HG02642 (cell line): ENCODE measurements at regions not wholly inside any gene's neighbourhood (a gene's known extent, or its start where the extent isn't known, plus 50 kb on each side); places are given as distances from the start of the nearest gene placed in this dataset.

Experiments used
- ATAC-seq: cut with Tn5 transposase; IDR thresholded peaks from one replicate; pipeline ENCODE4 v1.9.1; 2021; ENCODE audit warnings: mild to moderate bottlenecking; ENCODE audit not compliant: unreplicated experiment, poor library complexity

DNA sequence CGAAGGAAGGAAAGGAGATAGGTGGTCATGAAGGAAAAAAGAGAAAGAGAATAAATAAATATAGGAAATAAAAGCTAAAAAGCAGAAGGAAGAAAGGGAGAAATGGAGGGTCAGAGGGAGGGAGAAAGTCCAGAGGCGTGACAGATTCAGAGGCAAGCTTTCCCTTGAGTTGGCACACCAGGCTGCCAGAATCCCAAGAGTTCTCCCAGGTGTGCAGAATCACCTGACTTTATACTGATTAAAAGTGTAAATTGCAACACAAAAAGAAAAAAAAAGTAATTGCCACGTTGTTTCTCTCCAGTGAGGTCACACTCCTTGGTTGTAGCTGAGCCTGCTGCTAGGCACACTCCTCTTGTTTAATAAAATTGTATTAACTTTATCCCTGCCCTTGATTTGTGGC, 669.9 kb upstream of the PKN2 start:
- no peak for ATAC-seq

- ATAC-seq, result no peak
Measured at GRCh38 chr1:88016947-88017346, 667.1 kb upstream of the PKN2 start.

DNA sequence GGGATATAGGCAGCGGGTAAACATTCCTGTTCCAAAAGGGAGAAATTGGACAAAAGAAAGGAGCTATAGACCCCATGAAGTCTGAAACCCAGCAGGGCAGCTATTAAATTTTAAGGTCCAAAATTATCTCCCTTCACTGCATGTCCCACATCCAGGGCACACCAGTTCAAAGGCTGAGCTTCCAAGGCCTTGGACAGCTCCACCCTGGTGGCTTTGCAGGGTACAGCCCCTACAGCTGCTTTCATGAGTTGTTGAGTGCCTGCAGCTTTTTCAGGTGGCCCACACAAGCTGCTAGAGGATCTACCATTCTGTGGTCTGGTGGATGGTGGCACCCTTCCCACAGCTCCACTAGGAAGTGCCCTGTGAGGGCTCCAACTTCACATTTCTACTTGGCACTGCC, 662.5 kb upstream of the PKN2 start:
- ATAC-seq, result no peak

DNA sequence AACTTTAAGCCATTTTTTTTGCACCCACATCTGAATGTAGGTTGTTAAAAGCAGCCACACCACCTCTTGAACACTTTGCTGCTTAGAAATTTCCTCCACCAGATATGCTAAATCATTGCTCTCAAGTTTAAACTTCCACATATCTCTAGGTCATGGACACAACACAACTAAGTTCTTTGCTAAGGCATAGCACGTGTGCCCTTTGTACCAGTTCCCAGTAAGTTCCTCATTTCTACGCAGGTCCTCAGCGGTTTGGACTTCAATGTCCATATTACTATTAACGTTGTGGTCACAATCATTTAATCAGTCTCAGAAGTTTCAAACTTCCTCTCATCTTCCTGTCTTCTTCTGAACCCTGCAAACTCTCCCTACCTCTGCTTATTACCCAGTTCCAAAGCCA, 661.6 kb upstream of the PKN2 start:
- no peak for ATAC-seq

- ATAC-seq, result no peak
Measured at GRCh38 chr1:88029142-88029541, 654.9 kb upstream of the PKN2 start.

GRCh38 chr1:88029899-88030298, 654.2 kb upstream of the PKN2 start:
- no peak for ATAC-seq

- ATAC-seq, result no peak
Measured at GRCh38 chr1:88035578-88035977, 648.5 kb upstream of the PKN2 start.

GRCh38 chr1:88036345-88037014, 647.6 kb upstream of the PKN2 start:
- no peak for ATAC-seq

DNA sequence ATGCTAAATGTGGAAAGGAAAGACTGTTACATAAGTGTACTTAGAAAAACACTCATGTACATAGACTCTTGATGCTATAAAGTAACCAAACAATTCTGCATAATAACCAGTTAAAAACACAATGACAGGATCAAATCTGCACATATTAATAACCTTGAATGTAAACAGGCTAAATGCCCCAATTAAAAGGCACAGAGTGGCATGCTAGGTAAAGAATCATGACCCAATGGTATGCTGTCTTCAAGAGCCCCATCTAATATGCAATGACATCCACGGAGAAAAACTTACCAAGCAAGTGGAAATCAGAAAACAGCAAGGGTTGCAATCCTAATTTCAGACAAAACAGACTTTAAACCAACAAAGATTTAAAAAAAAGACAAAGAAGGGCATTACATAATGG, 644.8 kb upstream of the PKN2 start:
- ATAC-seq, result no peak

DNA sequence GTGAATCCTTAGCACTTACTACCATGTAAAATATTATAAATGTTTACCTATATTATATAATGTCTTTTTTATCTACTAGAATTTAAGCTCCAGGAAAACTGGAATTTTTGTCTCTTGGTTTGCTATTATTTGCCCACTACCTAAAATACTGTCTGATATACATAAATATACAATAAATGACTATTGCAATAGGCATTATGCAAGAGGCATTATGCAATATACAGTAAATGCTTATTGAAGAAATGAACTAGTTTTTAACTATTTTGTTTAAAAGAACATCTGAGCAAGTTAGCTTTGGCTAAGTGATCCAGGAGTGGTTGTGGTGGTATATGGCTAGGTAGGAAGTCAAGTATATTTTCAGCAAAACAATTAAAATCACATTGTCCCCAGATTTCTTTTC, 640.2 kb upstream of the PKN2 start:
- ATAC-seq, result no peak

GRCh38 chr1:88052167-88052566, 631.9 kb upstream of the PKN2 start:
- no peak for ATAC-seq

DNA sequence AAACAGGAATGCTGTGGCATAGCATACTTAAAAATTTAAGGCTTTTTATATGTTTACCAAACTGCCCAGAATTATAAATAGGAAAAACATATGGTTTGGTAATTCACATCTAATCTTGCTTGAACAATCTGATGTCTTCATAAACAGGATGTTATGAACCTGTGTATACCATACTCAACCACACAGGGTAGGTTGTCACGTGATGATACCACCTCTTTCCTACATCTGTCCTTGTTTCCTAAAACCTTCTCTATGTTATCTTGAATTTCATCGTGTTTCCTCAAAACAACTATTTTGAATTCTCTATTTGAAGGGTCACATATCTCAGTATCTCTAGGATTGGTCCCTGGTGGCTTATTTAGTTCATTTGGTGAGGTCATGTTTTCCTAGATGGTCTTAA, 631.0 kb upstream of the PKN2 start:
- ATAC-seq, result no peak

DNA sequence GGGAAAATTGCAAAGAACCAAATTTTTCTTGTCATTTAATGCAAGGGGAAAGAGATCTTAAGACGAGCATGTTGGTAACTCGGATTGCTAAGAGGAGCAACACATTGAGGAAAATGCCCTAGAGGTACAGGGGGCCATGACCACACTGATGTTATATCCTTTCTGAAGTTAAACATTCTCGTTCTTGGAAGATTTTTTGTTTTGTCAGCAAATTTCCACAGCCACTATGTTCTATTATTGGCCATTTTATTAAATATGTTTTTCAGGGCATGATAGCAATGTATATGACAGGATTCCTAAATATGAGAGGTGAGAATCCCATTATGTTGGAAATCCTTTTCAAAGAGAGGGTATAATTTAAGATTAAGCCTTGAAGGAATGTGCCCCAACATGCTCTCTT, 627.2 kb upstream of the PKN2 start:
- no peak for ATAC-seq

DNA sequence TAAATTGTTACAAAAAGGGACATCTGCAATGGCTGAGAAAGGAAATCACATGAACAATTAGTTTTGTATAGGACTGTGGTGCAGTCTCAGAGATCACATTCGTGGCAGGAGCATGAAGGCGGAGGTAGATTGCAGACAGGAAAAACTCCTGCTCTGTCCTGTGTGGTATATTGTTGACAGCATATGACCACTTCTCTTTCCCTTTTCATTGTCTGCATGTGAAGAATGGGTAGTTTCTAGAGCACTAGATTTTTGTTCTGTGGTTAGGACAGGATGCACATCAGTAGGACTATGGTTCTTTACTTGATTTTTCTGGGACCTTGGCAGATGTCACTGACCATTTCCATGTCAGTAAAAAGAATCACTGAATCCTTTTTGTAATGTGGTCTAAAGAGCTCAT, 625.9 kb upstream of the PKN2 start:
- no peak for ATAC-seq

DNA sequence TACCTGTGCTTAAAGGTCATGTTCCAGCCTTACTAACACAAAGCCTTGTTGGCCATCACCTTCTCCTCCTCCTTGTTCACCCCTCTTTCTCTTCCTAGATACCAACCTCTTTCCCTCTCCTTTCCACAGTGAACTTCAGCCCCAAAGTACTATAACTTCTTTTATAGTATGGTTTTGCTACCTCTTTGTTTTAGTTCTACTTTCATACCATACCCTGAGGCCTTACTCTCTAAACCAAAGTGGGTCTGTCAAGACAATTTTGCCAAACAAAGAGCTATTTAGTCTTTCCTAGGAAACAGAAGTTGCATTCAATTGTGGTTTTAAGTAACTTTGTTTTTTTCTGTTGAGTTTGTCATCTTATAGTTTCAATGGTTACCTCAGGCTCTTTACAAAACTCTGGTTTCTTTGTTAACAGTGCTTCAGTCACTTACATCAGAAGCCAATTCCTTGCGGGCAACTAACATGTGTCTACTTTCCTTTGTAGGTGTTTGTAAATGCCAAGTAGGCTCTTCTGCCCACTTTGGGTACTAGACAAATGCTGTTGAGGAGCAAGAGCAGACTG, 623.9 kb upstream of the PKN2 start:
- no peak for ATAC-seq

- no peak for ATAC-seq
Measured at GRCh38 chr1:88060750-88061491, 623.2 kb upstream of the PKN2 start.

- peak; percentile 76 for ATAC-seq
Measured at GRCh38 chr1:88061492-88062177, 622.4 kb upstream of the PKN2 start.

DNA sequence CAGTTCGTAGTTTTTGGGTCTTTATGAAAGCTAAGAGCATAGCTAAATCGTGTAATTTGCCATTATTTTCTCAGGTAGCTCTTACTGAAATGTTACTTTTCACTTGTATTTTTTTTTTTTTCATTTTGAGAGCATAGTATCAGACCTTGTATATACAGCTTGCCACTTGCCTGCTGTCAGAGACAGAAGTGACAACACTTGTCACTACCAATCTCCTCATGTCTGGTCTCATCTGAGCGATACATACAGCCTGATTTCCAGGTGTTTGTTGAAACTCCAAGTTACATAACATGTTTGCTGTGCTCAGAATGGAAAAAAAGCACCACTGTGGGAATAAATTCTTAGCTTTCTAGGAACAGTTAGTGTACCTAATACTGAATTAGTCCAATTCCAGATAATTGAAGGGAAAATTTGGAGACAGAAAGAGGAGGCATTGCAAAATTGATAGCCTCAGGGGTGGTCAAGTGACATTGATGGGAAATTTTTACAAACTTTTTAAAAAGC, 621.4 kb upstream of the PKN2 start:
- ATAC-seq, result no peak

DNA sequence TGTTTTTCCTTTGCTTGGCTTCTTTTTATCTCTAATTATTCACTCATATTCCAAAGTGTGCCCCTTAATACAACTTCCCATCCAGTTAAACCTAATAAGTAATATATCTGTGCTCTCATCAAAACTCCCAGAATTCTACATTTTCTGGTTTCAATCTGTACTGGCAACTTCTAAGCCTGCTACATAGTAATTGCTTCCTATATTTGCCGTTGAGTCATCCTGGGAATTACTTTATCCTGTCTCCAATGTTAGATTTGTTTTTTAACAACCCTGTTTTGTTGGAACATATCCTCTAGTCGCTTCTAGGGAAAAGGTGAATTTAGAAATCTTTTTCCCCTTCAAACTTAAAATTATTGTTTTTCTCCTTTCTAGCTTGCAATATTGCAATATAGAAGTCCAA, 620.5 kb upstream of the PKN2 start:
- ATAC-seq, result no peak

DNA sequence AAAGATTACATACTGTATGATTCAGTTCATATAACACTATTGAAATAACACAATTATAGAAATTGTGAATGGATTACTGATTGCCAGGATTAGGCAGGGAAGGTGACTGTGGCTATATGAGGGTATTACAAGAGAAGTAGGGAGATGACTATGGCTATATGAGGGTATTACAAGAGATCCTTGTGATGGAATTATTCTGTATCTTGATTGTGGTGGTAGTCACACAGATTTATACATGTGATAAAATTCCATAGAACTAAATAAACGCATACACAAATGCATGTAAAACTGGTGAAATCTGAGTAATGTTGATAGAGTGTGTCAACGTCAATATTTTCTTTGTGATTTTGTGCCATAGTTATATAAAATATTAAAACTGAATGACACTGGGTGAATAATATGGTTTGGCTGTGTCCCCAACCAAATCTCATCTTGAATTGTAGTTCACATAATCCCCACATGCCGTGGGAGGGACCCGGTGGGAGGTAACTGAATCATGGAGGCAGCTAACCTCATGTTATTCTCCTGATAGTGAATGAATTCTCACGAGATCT, 615.6 kb upstream of the PKN2 start:
- no peak for ATAC-seq

DNA sequence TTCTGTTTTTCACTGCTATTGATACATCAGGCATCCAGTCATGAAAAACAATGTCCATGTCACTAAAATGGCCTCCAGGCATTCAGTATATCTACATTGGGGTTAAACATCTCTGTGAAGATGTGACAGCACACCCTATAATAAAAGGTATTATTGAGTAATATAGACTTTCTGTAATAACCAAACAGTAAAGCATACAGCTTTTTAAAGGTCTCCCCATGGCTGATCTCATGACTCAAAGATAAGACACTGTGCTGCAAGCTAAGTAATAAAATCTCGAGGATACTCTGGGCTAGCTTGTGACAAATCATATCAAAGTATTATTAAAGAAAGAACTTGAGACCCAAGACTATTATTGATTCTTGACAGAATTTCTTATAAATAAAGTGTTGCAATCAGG, 613.1 kb upstream of the PKN2 start:
- no peak for ATAC-seq
